ENCODE measurements at regions not wholly inside any gene's neighbourhood (a gene's known extent, or its start where the extent isn't known, plus 50 kb on each side); places are given as distances from the start of the nearest gene placed in this dataset.
A peak's percentile ranks its signal among the peaks of the same experiment; 100 is the strongest.

DNA sequence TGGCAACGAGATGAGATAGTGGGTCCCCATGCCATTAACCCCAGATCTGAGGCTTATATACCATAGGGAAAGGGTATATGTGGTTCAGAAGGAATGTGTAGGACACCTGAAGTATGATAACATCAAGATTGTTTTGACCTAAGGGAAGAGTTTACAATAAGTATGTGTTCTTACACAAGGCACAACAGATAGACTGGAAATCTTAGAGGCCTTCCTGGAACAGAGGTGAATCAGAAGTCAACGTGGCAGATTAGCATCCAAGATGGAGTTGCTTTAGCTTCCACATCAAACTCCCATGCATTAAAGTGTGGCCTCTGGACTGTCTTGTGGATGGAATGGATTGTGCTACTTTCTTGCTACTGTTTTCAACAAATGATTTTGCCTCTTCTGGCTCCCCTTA is 116.6 kb upstream of the NT5C1B start:
- H3K9me3 ChIP-seq, result peaks cover 0 to 7% (median 0%) of the 10 kb centered on the region in 11 donors
- no peak overlapping the region for H3K4me3 ChIP-seq
- no peak for TF ChIP-seq CTCF (IDR thresholded peaks at IDR 0.05)
- H3K27ac ChIP-seq, result no peak overlapping the region
- WGBS, 2 donors, result 93 to 99% methylated on average over 2 of the region's 2 CpGs
- no peak for DNase-seq
- no peak for ATAC-seq
- peaks cover 0 to 33% (median 12%) of the 10 kb centered on the region in 9 donors for H3K4me1 ChIP-seq
- no peaks in the 10 kb centered on the region for H3K27me3 ChIP-seq
- intact Hi-C loops (cut with DNase I), result no loop called here
- no peaks in the 10 kb centered on the region for H3K36me3 ChIP-seq

DNA sequence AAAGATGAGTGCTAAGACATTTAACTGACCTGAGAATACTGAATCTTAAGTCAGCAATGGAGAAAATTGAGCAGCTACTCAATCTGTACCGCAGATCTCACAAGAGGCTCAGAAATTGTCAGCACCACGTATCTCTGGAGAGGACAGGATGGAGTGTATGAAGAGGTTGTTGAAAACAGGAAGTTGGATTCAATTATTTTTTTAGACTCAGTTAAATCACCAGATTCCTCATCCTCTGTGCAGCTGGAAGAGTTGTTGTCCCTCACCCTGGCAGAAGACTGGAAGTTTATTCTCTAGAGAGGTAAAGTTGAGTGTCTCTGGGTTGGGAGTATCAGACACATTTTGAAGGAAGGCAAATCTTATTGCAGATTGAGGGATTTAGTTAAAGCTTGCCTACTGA is 114.9 kb upstream of the NT5C1B start:
- Histone ChIP-seq H3K9me3 (peaks cover 0 to 7% (median 0%) of the 10 kb centered on the region in 11 donors), H3K27me3 (no peaks in the 10 kb centered on the region), H3K36me3 (no peaks in the 10 kb centered on the region), H3K4me1 (peaks cover 0 to 33% (median 12%) of the 10 kb centered on the region in 9 donors), H3K4me3 (no peak overlapping the region), H3K27ac (peak overlapping the region in 1 of 10 donors; percentile 27)
- ATAC-seq (peak in 4 of 8 donors; percentile 39 to 65 (median 46)), DNase-seq (no peak)
- WGBS, 2 donors, result 38 to 45% methylated on average over 2 of the region's 2 CpGs
- TF ChIP-seq CTCF (IDR thresholded peaks at IDR 0.05), result no peak
- intact Hi-C loops (cut with DNase I), result no loop called here

GRCh38 chr2:18703555-18703954 is 114.2 kb upstream of the NT5C1B start:
- 25 to 34% methylated on average over 2 of the region's 2 CpGs for WGBS, 2 donors

DNA sequence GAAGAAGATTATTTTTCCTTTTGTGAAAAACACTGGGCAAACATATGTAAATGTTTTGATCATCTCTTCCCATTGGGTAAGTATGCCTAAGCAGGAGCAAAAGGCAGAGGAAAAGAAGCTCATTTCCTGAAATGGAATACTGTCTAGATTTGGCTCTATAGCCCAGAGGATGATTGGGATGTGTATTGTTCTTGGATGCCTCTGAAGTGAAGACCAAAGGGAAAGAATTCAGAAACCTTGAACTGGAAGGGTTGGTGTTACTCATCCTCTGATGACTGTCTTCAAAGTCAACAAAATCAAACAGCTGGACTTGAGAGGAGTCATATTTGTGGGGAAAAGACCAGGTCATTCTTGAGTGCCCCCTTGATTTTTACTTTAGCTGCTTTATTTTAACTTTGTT is 112.6 kb upstream of the NT5C1B start:
- Histone ChIP-seq H3K4me3 (no peak overlapping the region), H3K36me3 (no peaks in the 10 kb centered on the region), H3K27ac (no peak overlapping the region), H3K27me3 (no peaks in the 10 kb centered on the region), H3K4me1 (peaks cover 0 to 31% (median 12%) of the 10 kb centered on the region in 9 donors), H3K9me3 (peaks cover 0 to 7% (median 0%) of the 10 kb centered on the region in 11 donors)
- no peak for TF ChIP-seq CTCF (IDR thresholded peaks at IDR 0.05)
- intact Hi-C loops (cut with DNase I), result no loop called here
- peak in 1 of 8 donors; percentile 25 for ATAC-seq
- no peak for DNase-seq

More at GRCh38 chr2:18703555-18703954, 114.2 kb upstream of the NT5C1B start:
- DNase-seq (no peak), ATAC-seq (peak in 6 of 8 donors; percentile 31 to 75 (median 50))
- no peaks in the 10 kb centered on the region for H3K36me3 ChIP-seq
- TF ChIP-seq CTCF (IDR thresholded peaks at IDR 0.05), result no peak
- H3K27ac ChIP-seq, result peak overlapping the region in 1 of 10 donors; percentile 2
- peaks cover 0 to 7% (median 0%) of the 10 kb centered on the region in 11 donors for H3K9me3 ChIP-seq
- no peak overlapping the region for H3K4me3 ChIP-seq
- intact Hi-C loops (cut with DNase I), result no loop called here
- peaks cover 0 to 33% (median 12%) of the 10 kb centered on the region in 9 donors for H3K4me1 ChIP-seq
- H3K27me3 ChIP-seq, result no peaks in the 10 kb centered on the region

Measured in heart right ventricle (tissue), 16 donors.